HG03139 (cell line): ENCODE measurements at regions not wholly inside any gene's neighbourhood (a gene's known extent, or its start where the extent isn't known, plus 50 kb on each side); places are given as distances from the start of the nearest gene placed in this dataset.

Experiments
- ATAC-seq: cut with Tn5 transposase; IDR thresholded peaks from one replicate; pipeline ENCODE4 v1.9.1; 2021; ENCODE audit not compliant: unreplicated experiment

- ATAC-seq = peak; percentile 83
These were observed 151.3 kb upstream of the ADO start for GRCh38 chr10:62653254-62653653.

DNA sequence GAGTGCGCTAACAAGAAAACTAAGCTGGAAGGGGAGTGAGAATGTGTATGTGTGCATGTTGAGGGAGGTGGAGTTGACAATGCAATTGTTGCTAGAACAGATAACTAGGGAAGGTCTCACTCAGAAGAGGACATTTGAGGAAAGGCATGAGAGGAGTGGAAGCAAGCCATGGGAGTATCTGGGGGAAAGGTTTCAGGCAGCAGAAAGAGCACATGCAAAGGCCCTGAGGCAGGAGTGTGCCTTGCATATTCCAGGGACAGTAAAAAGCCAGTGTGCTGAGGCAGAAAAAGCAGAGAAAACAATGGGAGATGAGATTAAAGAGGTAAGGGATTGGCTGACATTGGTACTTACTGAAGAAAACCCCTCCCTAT lies 149.6 kb upstream of the ADO start:
- ATAC-seq = no peak

DNA sequence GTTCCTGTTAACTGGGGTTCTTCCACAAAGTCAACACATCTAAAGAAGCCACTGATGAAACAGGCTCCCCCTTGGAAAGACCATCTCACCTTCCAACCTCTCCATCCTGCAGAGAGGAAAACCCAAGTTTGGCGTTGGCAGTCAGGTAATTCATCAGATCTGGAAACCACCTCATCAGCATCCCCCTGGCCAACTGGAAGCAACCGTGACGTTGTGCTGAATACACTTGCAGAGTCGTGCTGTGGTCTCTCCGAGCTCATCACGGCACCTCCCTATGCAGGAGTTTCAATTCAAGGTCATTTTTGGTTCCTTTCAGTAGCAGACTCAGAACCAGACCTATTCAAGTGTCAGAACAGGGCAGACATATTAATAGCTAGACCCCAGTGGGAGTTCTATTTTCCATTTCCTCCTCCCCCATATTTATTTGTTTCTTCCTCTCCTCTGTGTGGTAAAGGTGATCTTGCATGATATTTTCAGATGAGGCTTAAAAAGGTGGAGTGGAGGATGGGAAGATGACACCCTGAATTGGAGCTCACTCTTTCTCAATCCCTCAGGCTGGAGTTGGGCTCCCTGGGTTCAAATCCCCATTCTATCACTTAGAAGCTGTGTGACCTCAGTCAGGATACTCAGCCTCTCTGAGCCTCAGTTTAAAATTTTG lies 149.1 kb upstream of the ADO start:
- ATAC-seq = peak; percentile 71

- ATAC-seq = no peak
These were observed 147.2 kb upstream of the ADO start for GRCh38 chr10:62657244-62657835.

- ATAC-seq = no peak
These were observed 146.0 kb upstream of the ADO start for GRCh38 chr10:62658516-62658915.

DNA sequence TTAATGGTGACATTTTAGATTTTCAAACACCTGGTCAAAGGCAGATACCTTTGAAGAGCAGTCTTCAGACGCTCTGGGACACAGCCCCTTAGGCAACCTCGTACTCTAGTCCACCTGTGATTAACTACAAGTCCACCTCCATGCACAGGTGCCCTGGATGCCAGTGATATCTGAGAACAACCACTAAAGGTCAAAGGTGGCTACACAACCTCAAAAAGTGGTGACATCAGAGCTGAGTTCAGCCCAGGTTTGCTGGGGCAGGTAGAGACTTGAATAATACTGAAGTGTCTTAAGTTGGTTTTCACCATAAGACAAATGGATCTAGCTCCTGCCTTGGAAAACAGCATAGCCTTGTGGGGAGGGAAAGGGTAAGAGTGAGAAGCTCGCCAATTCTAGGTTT lies 143.4 kb upstream of the ADO start:
- ATAC-seq = no peak

DNA sequence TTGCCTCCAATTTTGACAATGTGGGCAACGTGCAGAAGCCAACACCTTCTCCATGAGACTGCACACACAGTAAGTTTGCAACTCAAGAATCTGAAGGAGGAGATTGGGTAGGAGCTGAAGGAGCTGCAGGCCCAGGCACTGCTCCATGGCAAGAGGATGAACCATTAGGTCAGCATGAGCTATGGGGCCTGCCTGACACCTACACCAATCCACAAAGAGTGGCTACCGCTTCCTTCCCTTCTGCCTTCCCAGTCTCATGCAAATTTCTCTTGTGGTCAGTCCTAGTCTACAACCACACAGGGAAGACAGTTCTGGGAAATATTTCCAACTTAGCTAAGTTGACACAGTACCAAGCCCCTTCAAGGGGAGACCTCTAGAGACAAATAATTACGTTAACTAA lies 142.0 kb upstream of the ADO start:
- ATAC-seq = no peak

- ATAC-seq = no peak
These were observed 138.7 kb upstream of the ADO start for GRCh38 chr10:62665771-62666170.

DNA sequence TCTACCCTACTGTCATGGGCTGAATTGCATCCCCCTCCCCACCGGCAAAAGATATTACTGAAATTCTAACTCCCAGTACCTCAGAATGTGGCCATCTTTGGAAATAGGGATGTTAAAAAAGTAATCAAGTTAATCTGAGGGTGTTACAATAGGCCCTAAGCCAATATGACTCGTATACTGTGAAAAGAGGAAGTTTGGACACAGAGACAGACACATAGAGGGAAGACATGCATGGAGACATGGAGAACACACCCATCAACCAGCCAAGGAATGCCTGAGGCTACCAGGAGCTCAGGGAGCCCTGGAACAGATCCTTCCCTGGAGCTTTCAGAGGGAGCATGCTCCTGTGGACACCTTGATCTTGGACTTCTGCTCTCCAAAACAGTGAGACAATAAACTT lies 138.2 kb upstream of the ADO start:
- ATAC-seq = no peak

DNA sequence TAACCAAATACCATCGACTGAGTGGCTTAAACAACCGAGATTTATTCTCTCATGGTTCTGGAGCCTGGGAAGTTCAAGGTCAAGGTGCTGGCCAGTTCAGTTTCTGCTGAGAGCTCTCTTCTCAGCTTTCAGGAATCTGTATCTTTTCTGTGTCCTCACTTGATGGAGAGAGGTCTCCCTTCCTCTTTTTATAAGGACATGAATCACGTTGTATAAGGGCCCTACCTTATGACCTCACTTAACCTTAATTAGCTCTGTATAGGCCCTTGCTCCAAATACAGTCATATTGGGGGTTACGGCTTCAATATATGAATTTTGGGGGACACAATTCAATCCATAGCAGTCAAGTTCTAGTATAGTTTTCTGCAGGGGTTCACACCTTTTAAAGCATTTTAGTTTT lies 135.2 kb upstream of the ADO start:
- no peak for ATAC-seq

DNA sequence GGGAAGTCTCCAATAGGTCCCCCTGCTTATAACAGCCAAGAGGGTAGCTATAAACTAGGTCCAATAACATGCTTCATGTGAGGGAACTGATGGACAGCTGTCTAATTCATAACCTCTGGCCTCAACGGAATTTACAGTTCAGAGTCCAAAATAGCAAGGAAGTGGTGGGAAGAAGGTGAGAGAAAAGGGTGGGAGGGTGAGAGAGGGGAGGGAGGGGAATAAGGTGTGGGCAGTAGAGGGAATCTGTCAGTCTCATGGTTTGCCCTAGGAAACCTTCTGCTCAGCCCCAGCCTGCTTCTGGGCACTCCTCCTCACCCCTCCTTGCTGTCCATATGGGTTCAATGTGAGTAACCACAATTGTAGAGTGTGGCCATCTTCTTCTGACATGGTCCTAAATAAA lies 133.4 kb upstream of the ADO start:
- no peak for ATAC-seq

- ATAC-seq = peak; percentile 95
These were observed 123.1 kb upstream of the ADO start for GRCh38 chr10:62681211-62681940.

DNA sequence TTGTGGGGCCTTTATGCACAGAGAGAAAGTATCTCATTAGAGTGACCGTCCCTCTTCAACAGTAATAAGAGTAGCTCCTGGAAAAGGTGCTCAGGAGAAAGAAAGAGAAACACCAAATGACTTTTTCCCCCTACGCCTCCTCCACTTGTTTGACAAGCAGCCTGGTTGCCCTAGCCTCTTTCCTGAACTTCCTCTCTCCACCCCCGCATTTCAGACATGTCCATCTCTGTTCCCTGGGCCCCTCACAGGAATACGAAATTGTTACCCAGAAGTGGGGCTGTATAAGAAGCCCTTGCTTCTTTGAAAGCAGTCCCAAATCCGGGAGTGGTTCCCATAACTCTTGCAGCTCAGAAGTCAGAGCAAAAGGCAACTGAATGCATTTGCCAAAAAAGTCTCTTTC lies 119.6 kb upstream of the ADO start:
- no peak for ATAC-seq

DNA sequence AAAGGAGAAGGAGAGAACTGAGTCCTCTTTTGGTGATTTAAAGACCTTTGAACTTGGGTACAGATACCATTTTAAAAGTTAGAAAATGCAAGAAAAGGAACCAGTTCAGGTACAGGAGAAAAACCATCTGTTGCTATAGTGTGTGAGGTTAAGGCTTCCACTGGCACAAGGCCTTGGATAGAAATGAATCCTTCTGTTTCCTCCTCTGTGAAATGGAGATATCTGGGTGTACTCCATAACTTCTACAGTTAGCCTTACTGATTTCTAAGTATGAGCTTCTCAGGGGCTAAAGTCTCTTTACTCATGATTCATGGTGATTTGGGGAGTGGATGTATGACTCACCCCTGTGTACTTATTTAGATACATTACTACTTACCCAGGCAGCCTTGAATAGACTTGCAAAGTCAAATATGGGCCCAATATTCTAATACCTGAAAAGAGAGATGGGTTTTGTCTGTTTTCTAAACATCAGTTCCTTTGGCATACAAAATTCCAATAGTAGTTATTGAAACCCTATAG lies 117.2 kb upstream of the ADO start:
- ATAC-seq = no peak

DNA sequence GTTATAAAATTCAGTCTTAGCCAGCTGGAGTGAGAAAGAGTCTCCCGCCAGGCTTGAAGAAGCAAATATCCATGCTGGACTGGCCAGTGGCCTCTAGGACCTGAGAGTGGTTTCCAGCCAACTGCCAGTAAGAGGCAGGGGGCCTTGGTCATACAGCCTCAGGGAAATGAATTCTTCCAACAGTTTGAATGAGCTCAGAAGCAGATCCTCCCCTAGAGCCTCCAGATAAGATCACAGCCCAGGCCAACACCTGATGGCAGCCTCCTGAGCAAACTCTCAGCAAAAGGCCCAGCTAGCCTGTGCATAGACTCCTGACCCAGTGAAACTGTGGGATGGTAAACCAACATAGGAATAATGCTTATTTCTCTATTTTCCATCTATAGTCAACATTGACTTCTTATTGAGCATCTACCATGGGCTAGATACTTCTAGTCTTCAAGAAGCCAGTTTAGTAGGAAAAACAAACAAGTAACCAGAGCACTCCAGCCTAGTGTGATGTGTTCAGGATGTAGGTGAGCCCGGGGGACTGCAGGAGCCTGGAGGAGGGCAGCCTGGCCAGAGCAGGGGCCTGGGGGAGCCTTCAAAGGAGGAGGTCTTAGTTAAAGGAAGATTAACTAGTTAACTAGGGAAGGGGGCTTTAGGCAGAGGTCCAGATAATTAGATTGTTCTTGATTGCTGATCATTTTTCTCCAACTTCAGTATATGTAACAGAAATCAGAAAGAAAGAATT lies 115.4 kb upstream of the ADO start:
- ATAC-seq = no peak

DNA sequence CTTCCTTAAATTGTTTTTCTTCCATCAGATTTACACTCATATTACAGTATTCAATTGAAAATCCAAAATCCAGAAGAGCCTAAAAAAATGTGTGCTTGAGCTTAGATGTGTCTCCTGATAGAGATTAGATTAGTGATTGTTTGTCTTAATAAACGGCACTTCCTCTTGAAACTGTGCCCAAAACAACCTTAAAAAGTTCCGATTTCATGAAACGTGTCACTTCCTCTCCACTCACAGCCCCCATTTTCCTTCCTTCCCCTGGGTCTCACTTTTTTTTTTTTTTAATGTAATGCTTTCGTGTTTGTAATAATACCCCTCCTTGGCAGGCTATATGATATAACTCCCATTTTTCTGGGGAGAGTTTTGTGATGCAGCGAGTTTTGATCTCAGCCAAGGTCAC lies 114.8 kb upstream of the ADO start:
- no peak for ATAC-seq

DNA sequence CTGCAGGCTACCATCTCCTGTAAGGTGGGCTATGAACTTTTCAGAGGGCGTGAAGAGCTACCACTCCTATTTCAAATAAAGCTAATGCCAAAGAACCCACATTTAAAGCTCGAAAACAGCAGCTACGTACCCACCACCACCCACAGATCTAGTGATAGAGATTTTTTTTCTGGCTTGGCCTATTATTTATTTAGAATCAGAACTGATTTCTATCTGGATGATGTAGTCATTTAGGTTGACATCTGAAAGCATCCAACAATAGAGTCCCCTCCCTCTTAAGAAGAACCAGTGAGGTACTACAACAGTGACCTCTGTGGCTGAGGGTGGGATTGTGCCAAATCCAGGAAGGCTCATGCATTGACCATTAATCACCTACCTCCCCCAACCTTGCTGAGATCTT lies 113.8 kb upstream of the ADO start:
- no peak for ATAC-seq

GRCh38 chr10:62691336-62691735 lies 113.2 kb upstream of the ADO start:
- no peak for ATAC-seq

DNA sequence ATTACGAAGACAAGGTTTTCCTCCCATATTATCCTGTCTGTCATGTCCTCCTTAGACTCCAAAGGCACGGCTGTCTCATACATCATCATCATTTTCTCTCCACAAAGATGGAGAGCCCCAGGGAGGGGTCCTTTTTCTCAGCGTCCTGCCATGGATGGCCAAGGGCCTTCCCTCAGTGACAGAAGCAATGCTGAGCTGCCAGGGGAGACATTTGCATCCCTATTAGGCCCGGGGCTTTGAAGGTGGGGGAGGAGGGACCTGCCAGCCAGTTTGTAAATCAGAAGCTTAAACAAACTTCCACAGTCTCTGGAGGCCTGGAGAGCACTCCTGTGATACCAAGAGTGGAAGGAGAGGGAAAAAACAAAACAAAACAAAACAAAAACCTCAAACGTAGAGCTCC lies 112.4 kb upstream of the ADO start:
- ATAC-seq = no peak

DNA sequence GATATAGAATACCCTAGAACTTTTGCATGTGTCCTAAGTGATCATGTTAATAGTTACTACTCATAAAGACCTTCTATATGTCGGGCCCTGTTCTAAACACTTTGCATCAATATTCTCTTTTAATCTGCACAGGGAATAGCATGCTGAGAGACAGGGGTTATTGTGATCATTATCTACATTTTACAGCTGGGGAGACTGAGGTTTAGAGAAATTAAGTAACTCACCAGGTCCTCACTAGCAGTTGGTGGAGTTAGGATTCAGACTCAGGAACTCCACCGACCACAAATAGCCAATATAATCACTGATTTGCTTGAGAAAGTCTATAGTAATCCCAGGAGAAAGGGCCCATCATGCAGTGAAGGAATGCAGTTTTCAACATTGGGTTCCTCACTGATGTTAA lies 111.2 kb upstream of the ADO start:
- no peak for ATAC-seq

DNA sequence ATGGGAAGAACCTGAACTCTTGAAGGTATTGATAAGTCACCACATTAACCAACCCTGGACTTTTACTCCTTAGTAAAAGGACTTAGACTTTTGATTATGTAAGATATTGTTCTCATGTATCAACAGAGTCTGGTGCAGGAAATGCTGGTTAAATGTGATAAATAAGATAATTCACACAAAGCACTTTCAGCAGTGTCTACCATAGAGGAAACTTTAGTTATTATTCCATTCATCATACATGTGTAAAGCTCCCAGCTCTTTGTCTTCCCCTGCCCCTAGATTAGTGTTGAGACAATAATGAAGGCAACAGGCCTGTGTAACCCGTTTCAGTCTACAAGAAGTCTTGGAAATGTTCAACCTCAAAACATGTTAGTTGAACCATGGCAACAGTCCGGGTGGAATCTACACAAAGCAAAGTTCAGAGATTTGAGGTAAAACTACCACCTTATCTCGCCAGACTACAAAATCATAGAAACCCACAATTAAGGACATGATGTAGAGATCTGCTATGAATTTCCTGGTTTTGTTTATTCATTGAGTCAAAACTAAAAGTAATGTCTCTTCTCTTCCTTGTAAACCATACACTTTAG lies 109.9 kb upstream of the ADO start:
- no peak for ATAC-seq
